HUES64 (cell line): ENCODE measurements at regions not wholly inside any gene's neighbourhood (a gene's known extent, or its start where the extent isn't known, plus 50 kb on each side); places are given as distances from the start of the nearest gene placed in this dataset.

Source experiments
- H3K27ac ChIP-seq: 2 replicates; pipeline ENCODE4 v1.7.0; 2013; ENCODE audit warnings: low read depth, low read length, inconsistent platforms
- H3K27me3 ChIP-seq: 2 replicates; pipeline ENCODE4 v1.6.1; 2013; ENCODE audit warnings: mild to moderate bottlenecking, low read length; ENCODE audit not compliant: insufficient read depth
- H3K36me3 ChIP-seq: 2 replicates; pipeline ENCODE4 v1.6.1; 2013; ENCODE audit warnings: mild to moderate bottlenecking, low read length; ENCODE audit not compliant: insufficient read depth
- H3K4me1 ChIP-seq: 2 replicates; pipeline ENCODE4 v1.6.1; 2013; ENCODE audit warnings: mild to moderate bottlenecking, low read length, moderate library complexity; ENCODE audit not compliant: insufficient read depth
- H3K4me3 ChIP-seq: 2 replicates; pipeline ENCODE4 v1.5.1; 2013; ENCODE audit warnings: mild to moderate bottlenecking, low read length, moderate library complexity
- H3K9ac ChIP-seq: 2 replicates; pipeline ENCODE4 v1.6.1; 2013; ENCODE audit warnings: mild to moderate bottlenecking, low read depth, low read length
- H3K9me3 ChIP-seq: 2 replicates; pipeline ENCODE4 v1.6.1; 2013; ENCODE audit warnings: low read depth, low read length; ENCODE audit not compliant: insufficient read depth
- whole genome bisulfite sequencing: fragments of 150-250, 120-280 bp; methylation state at CpG from one replicate; pipeline ENCODE4 v1.1.7; 2013; ENCODE audit warnings: missing lambda C conversion rate; 5-methylcytosine and 5-hydroxymethylcytosine counted together

DNA sequence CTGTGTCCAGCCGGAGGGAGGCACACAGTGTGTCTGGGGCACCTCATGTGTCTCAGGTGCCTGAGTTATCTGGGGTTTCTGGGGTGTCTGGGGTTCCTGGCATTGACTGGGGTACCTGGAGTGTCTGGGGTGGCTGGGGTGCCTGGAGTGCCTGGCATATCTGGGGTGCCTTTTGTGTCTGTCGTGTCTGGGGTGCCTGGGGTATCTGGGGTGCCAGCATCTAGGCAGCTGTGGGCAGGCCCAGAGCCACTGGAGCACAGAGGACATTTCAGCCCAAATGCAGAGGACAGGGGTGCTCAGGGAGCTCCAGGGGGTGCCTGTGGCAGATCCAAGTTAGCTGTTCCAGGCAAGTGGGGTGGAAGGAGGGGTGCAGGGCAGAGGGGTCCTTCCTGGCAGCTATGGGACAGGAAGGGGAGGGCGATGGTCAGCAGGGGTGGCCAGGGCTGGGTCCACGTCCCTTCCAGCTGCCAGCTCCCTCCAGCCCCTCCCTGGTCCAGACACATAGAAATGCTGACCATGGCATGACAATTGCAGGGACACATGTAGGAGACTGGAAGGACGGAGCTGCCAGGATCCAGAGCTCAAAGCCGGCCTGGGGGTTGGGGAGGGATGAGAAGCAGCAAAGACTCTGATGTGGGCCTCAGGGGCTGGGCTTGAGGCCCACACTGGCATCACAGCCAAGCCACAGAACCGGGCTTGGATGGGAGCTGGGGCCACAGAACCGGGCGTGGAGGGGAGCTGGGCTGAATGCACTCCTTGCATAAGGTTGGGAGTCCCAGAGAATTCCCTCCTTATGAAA, 133.0 kb downstream of the BRD1 start:
- 0 out of 2 replicates have a peak, but pooled peaks cover 6% of the 10 kb centered on the region for H3K9me3 ChIP-seq
- H3K4me1 ChIP-seq = no peaks in the 10 kb centered on the region
- no peak overlapping the region for H3K4me3 ChIP-seq
- no peaks in the 10 kb centered on the region for H3K27me3 ChIP-seq
- H3K27ac ChIP-seq = no peak overlapping the region
- WGBS = 88% methylated on average over 9 of the region's 9 CpGs
- H3K36me3 ChIP-seq = no peaks in the 10 kb centered on the region
- H3K9ac ChIP-seq = no peak overlapping the region

GRCh38 chr22:49693848-49694247, 133.8 kb downstream of the BRD1 start:
- Histone ChIP-seq H3K9me3 (0 out of 2 replicates have a peak, but pooled peaks cover 6% of the 10 kb centered on the region), H3K4me1 (no peaks in the 10 kb centered on the region), H3K27me3 (no peaks in the 10 kb centered on the region), H3K36me3 (no peaks in the 10 kb centered on the region), H3K27ac (no peak overlapping the region), H3K4me3 (no peak overlapping the region), H3K9ac (no peak overlapping the region)
- WGBS = 89% methylated on average over 10 of the region's 10 CpGs

DNA sequence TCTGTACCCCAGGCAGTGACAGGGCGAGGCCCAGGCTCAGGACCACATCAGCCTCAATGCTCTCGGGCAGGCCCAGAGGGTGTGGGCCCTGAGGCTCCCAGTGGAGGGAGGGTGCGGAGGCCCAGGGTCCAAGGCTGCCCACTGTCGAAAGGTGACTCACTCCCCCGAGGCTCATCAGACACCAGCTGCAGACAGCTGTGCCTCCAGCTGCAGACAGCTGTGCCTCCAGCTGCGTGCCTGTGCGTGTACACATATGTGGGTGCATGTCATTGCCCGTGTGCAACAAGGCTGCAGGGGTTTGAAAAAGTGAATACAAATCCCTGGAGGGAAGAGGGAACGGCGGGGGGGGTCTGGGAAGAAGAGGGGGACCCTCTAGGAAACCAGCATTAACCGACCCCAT, 134.3 kb downstream of the BRD1 start:
- Histone ChIP-seq H3K4me1 (no peaks in the 10 kb centered on the region), H3K36me3 (no peaks in the 10 kb centered on the region), H3K4me3 (no peak overlapping the region), H3K27ac (no peak overlapping the region), H3K9ac (no peak overlapping the region), H3K27me3 (no peaks in the 10 kb centered on the region), H3K9me3 (0 out of 2 replicates have a peak, but pooled peaks cover 6% of the 10 kb centered on the region)
- 89% methylated on average over 10 of the region's 11 CpGs for WGBS

DNA sequence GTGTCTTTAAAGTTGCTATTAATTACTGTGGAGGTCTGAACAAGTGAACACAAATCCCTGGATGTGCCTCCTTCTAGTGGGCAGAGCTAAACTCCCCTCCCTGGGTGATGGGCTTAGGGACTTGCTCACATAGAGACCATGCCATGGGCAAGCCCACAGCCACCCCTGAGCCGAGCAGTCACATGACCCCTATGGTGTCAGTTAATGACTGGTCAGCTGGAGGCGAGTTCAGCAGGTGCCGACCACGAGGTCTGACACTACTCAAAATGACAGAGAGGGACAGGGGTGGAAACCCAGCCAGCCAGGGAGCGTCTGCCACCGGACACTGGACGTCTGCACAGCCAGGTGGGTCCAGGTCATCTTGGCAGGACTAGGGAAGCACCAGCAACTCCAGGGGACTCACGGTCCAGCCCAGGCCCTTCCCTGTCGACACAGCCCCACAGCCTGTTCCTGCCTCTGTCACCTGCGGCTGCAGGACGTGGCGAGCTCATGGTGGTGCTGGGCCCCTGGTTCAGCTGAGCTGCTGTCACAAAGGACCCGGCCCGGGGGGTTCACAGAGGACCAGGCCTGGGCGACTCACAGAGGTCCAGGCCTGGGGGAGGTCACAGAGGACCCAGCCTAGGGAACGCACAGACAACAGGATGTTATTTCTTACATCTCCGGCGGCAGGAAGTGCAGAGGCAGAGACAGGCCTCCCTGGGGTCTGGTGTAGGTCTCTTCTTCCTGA, 135.0 kb downstream of the BRD1 start:
- Histone ChIP-seq H3K4me3 (no peak overlapping the region), H3K4me1 (no peaks in the 10 kb centered on the region), H3K9ac (no peak overlapping the region), H3K27me3 (no peaks in the 10 kb centered on the region), H3K36me3 (no peaks in the 10 kb centered on the region), H3K9me3 (0 out of 2 replicates have a peak, but pooled peaks cover 5% of the 10 kb centered on the region), H3K27ac (no peak overlapping the region)
- WGBS = 88% methylated on average over 18 of the region's 18 CpGs

DNA sequence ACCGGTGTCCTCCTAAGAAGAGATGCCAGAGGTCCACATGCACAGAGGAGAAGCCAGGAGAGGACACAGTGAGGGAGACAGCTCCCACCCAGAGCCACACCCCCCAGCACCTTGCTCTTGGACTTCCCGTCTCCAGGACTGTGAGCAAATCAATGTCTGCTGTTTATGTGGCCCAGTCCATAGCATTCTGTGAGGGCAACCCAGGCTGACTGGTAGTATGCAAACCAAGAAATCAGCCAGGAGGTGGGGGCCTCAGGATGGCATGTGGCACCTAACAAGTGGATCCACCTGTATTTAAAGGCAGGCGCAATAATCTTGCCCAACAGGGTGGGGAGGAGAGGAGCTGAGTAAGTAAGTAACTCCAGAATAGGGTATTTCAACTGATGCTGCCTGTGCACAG, 136.4 kb downstream of the BRD1 start:
- no peaks in the 10 kb centered on the region for H3K4me1 ChIP-seq
- H3K36me3 ChIP-seq = no peaks in the 10 kb centered on the region
- H3K27me3 ChIP-seq = no peaks in the 10 kb centered on the region
- H3K27ac ChIP-seq = no peak overlapping the region
- WGBS = 80% methylated on average over 3 of the region's 3 CpGs
- H3K4me3 ChIP-seq = no peak overlapping the region
- 0 out of 2 replicates have a peak, but pooled peaks cover 2% of the 10 kb centered on the region for H3K9me3 ChIP-seq
- no peak overlapping the region for H3K9ac ChIP-seq

DNA sequence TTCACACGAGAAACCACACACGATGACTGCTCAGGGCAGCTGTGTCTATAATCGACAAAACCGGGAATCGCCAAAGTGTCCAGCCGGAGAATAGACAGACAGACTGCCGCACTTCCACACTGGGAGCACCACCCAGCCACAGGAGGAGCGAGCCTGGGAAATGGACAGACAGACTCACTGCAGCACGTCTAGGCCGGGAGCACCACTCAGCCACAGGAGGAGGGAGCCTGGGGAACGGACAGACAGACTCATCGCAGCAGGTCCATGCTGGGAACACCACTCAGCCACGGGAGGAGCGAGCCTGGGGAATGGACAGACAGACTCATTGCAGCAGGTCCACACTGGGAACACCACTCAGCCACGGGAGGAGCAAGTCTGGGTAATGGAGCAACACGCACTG, 137.2 kb downstream of the BRD1 start:
- Histone ChIP-seq H3K9ac (no peak overlapping the region), H3K27me3 (no peaks in the 10 kb centered on the region), H3K27ac (no peak overlapping the region), H3K4me3 (no peak overlapping the region), H3K9me3 (0 out of 2 replicates have a peak, but pooled peaks cover 2% of the 10 kb centered on the region), H3K4me1 (no peaks in the 10 kb centered on the region), H3K36me3 (no peaks in the 10 kb centered on the region)
- WGBS = 92% methylated on average over 16 of the region's 16 CpGs

DNA sequence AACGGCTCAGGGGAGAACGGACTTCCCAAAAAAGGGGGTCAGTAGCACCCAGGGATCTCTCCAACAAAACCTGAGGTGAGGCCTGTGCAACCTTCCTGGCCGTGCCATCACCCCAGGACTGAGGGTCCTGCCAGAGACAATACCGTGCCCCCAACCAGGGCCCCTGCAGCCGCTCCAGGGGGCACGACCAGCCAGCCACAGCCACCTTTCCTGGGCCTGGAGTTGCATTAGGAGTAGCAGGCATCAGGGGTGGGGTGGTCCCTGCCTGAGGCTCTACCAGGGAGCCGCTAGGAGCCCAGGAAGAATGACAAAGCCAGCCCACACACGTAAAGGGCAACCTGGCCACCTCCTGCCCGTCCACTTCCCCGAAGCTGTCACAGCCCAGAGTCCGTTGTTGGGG, 137.8 kb downstream of the BRD1 start:
- no peaks in the 10 kb centered on the region for H3K36me3 ChIP-seq
- 0 out of 2 replicates have a peak, but pooled peaks cover 2% of the 10 kb centered on the region for H3K9me3 ChIP-seq
- 92% methylated on average over 11 of the region's 11 CpGs for WGBS
- no peak overlapping the region for H3K4me3 ChIP-seq
- no peak overlapping the region for H3K9ac ChIP-seq
- no peaks in the 10 kb centered on the region for H3K4me1 ChIP-seq
- no peak overlapping the region for H3K27ac ChIP-seq
- no peaks in the 10 kb centered on the region for H3K27me3 ChIP-seq

DNA sequence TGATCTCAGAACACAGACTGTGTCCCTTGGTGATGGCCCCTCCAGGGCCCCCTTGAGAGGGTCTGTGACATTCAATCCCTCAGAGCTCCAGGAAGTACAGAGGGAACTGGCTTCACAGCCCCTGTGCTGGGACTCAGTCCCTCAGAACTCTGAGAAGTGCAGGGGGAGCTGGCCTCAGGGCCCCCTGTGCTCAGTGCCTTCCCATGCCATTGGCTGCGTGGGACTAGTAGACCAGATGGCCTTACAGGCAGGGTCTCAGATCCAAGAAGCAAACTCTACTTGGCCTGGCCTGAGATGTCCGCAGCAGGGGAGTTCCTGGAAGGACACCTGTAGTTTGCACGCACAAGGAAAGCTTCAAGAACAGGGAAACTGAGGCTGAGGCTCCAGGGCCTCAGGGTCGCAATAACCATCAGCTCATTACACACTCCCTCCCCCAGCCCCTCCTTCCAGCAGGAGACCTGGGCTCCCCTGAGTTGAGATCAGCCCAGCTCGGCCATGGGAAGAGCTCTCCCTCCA, 138.4 kb downstream of the BRD1 start:
- Histone ChIP-seq H3K4me1 (no peaks in the 10 kb centered on the region), H3K36me3 (no peaks in the 10 kb centered on the region), H3K4me3 (no peak overlapping the region), H3K27me3 (no peaks in the 10 kb centered on the region), H3K9me3 (0 out of 2 replicates have a peak, but pooled peaks cover 2% of the 10 kb centered on the region), H3K27ac (no peak overlapping the region), H3K9ac (no peak overlapping the region)
- 91% methylated on average over 5 of the region's 5 CpGs for WGBS

DNA sequence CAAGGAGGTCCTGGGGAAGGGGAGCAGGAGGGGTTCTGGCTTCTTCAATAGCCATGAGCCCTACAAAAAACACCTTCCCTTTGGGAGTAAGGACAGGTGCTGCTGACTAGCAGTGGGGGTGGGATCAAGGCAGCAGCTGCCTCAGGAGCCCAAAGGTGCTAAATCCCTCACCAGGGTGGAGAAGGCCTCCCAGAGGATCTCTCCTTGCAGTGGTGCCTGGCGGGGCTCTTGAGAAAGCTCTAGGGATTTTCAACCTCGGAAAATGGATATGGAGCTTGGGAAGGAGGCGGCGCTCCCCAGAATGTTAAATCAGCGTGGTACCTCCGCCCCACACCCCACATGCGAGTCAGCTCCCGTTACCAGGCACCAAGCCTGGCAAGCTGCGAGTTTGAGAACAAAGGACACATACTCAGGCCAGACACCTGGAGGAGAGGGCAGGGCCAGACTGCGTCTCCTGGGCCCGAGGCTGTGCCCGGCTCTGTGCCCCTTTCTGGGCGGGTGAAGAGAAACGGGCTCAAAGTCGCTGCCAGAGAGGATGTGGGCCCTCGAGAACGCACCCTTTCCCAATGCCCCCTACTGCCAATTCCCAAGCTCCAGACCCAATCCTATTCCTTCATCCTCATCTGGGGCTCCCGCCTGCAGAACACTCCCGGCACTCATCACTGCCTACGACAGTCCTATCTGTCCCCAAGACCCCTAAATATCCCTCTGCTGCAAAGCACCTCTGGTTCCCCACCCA, 139.0 kb downstream of the BRD1 start:
- no peak overlapping the region for H3K4me3 ChIP-seq
- 0 out of 2 replicates have a peak, but pooled peaks cover 2% of the 10 kb centered on the region for H3K9me3 ChIP-seq
- no peaks in the 10 kb centered on the region for H3K36me3 ChIP-seq
- no peak overlapping the region for H3K9ac ChIP-seq
- 90% methylated on average over 20 of the region's 20 CpGs for WGBS
- no peaks in the 10 kb centered on the region for H3K27me3 ChIP-seq
- H3K4me1 ChIP-seq = no peaks in the 10 kb centered on the region
- H3K27ac ChIP-seq = no peak overlapping the region

- no peaks in the 10 kb centered on the region for H3K4me1 ChIP-seq
- H3K27me3 ChIP-seq = no peaks in the 10 kb centered on the region
- no peaks in the 10 kb centered on the region for H3K36me3 ChIP-seq
- H3K4me3 ChIP-seq = no peak overlapping the region
- H3K9me3 ChIP-seq = 0 out of 2 replicates have a peak, but pooled peaks cover 2% of the 10 kb centered on the region
- H3K9ac ChIP-seq = no peak overlapping the region
- H3K27ac ChIP-seq = no peak overlapping the region
- 93% methylated on average over 24 of the region's 24 CpGs for WGBS
Measured at GRCh38 chr22:49687786-49688515, 139.7 kb downstream of the BRD1 start.
